RWPE1 (cell line): ENCODE measurements at regions not wholly inside any gene's neighbourhood (a gene's known extent, or its start where the extent isn't known, plus 50 kb on each side); places are given as distances from the start of the nearest gene placed in this dataset.

Source experiments
- CTCF ChIA-PET: fragments of 350-600 bp; sonication (Branson Sonifier 250); formaldehyde crosslinking; extraction: SDS; loops from one replicate; lab custom pipeline; 2021; lab: Yijun Ruan, JAX
- POLR2A ChIA-PET: fragments of 400-600 bp; formaldehyde crosslinking; extraction: SDS; loops from one replicate; lab custom pipeline; 2020; ENCODE audit warnings: antibody characterized with exemption; ENCODE audit not compliant: low non-redundant PET; lab: Yijun Ruan, JAX
- DNase-seq: peaks from one replicate; pipeline ENCODE4 v3.0.0; 2012; ENCODE audit warnings: low spot score
- H3K27ac ChIP-seq: fragments of 450-650 bp; 2 replicates; pipeline ENCODE4 v1.5.1; 2017
- CTCF ChIP-seq: fragments of 450-650 bp; conservative IDR thresholded peaks from 2 replicates; pipeline ENCODE4 v1.5.1; 2017; ENCODE audit warnings: low read depth, mild to moderate bottlenecking

GRCh38 chr12:47017041-47017713, 62.2 kb upstream of the PCED1B start:
- no peak overlapping the region for H3K27ac ChIP-seq
- CTCF ChIA-PET = no interaction called here
- no peak for TF ChIP-seq CTCF
- DNase-seq = no peak
- POLR2A ChIA-PET = no interaction called here

- peak; percentile 72 for DNase-seq
- ChIA-PET CTCF (no interaction called here), POLR2A (no interaction called here)
Measured at GRCh38 chr12:47017901-47018475, 61.4 kb upstream of the PCED1B start.

GRCh38 chr12:47020211-47020821, 59.1 kb upstream of the PCED1B start:
- DNase-seq = no peak
- ChIA-PET POLR2A (no interaction called here), CTCF (interaction anchor here (0.5 to 1.0 kb wide), 4 partner anchors 346 to 1030 kb away, joined by 4 to 11 read pairs (median 4); partner anchors contain the start of gene SCAF11)
- no peak overlapping the region for H3K27ac ChIP-seq
- no peak for TF ChIP-seq CTCF

More at GRCh38 chr12:47017901-47018475, 61.4 kb upstream of the PCED1B start:
- TF ChIP-seq CTCF = no peak
- H3K27ac ChIP-seq = peak overlapping the region; percentile 78

- peak; percentile 74 for TF ChIP-seq CTCF
- H3K27ac ChIP-seq = no peak overlapping the region
- ChIA-PET CTCF (interaction anchor here (0.5 to 1.7 kb wide), 20 partner anchors 9 to 939 kb away, joined by 3 to 8 read pairs (median 3); partner anchors contain the start of gene AMIGO2), POLR2A (no interaction called here)
- DNase-seq = peak; percentile 72
Measured at GRCh38 chr12:47021298-47021697, 58.1 kb upstream of the PCED1B start.

DNA sequence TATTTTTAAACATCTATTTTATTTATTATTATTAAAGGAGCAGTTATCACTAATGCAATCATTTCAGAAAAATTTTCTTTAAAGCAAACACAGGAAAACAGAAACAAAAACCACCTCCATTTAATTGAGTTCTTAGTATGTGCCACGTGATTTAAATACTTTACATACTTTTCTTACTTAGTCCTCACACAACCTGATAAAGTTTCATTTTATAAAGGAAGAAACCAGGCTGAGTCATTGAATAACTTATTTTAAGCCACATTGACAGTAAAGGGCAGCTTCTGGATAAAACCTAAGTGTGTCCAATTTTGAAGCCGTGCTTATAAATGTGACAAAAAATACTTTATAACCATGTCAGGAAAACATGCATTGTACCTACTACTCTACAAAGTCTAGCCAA, 57.1 kb upstream of the PCED1B start:
- no peak overlapping the region for H3K27ac ChIP-seq
- ChIA-PET CTCF (interaction anchor here (1.0 to 1.7 kb wide), 3 partner anchors 23 to 897 kb away, joined by 3 to 8 read pairs (median 3); no protein-coding TSS in a partner anchor), POLR2A (no interaction called here)
- peak; percentile 50 for DNase-seq
- no peak for TF ChIP-seq CTCF

DNA sequence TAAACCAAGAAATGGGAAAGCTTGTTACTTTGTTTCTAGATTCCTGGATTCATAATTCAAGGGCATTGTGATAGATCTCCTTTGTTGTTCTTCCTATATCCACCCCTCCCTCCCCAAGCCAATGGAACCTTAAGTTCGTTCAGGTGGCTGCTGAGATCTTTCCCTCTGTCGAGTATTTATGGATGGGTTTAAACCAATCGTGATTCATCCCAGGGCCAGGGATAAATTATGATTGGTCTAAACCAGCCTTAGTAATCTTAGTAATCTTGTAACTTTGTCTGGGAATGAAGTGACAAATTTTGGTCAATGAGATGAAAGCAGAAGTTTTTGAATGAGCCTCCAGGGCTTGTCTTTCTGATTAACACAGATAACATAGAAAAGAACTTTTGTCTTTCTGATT, 56.1 kb upstream of the PCED1B start:
- no peak for TF ChIP-seq CTCF
- POLR2A ChIA-PET = no interaction called here
- CTCF ChIA-PET = interaction anchor here (0.6 kb wide), 1 partner anchor 321 kb away, joined by 3 read pairs; no protein-coding TSS in a partner anchor
- DNase-seq = no peak
- H3K27ac ChIP-seq = no peak overlapping the region
